Stomach (tissue), 8 donors: ENCODE measurements at regions not wholly inside any gene's neighbourhood (a gene's known extent, or its start where the extent isn't known, plus 50 kb on each side); places are given as distances from the start of the nearest gene placed in this dataset.

Experiments used
- DNase-seq, 2 donors: peaks; one replicate each; pipeline versions ENCODE4 v3.0.0 to v3.0.0-alpha.2; 2013 to 2019
- H3K27ac ChIP-seq, 5 donors: fragments of 200-600 bp in 4 of 5; sonication (generic) in 4 of 5; one replicate each; pipeline ENCODE4 v1.5.1; 2013 to 2019; ENCODE audit warnings: mild to moderate bottlenecking in 1 of 5, moderate library complexity in 1 of 5
- H3K27me3 ChIP-seq, 3 donors: fragments of 200-600 bp; sonication (generic); one replicate each; pipeline ENCODE4 v1.5.1; 2017 to 2019; ENCODE audit warnings: mixed run types in 1 of 3
- H3K36me3 ChIP-seq, 4 donors: fragments of 200-600 bp; sonication (generic); 1 replicate in 3 of 4; 2 replicates in 1 of 4; pipeline ENCODE4 v1.5.1; 2016 to 2019
- H3K4me1 ChIP-seq, 4 donors: fragments of 200-600 bp; sonication (generic); one replicate each; pipeline ENCODE4 v1.5.1; 2016 to 2019
- H3K4me3 ChIP-seq, 4 donors: fragments of 200-600 bp; sonication (generic) in 3 of 4; one replicate each; pipeline ENCODE4 v1.5.1; 2016 to 2019; ENCODE audit warnings: mild to moderate bottlenecking in 1 of 4
- H3K9me3 ChIP-seq, 4 donors: fragments of 200-600 bp; sonication (generic); one replicate each; pipeline ENCODE4 v1.5.1; 2016 to 2019
- EP300 ChIP-seq: sonication (generic); formaldehyde crosslinking; IDR thresholded peaks from one replicate; pipeline ENCODE4 v1.6.1; 2017; ENCODE audit warnings: antibody characterized with exemption
- POLR2A ChIP-seq, 4 donors: fragments of 450-650 bp; IDR thresholded peaks; one replicate each; pipeline ENCODE4 v1.6.1; 2016; ENCODE audit warnings: antibody characterized with exemption in 4 of 4, control low read depth in 2 of 4, mild to moderate bottlenecking in 1 of 4, moderate library complexity in 1 of 4
- POLR2AphosphoS5 ChIP-seq, 3 donors: sonication (generic); formaldehyde crosslinking; IDR thresholded peaks; one replicate each; pipeline ENCODE4 v1.6.1; 2016; ENCODE audit warnings: antibody characterized with exemption in 3 of 3
- WGBS, 5 donors: extraction: QIAGEN DNeasy Blood & Tissue Kit in 3 of 5; methylation state at CpG; one replicate each; pipeline versions ENCODE4 v1.1.5 to v1.1.7; 2013 to 2018; 5-methylcytosine and 5-hydroxymethylcytosine counted together
- intact Hi-C: fragments of 100-400 bp; cut with DNase I; formaldehyde crosslinking; loops from one replicate; pipeline ENCODE4 v1.15.1; 2023; ENCODE audit warnings: low total_unique reads
- TF ChIP-seq, protein P1 (sequence below), 7 experiments: fragments of 450-650 bp in 4 of 7; fragments of 200-600 bp in 3 of 7; sonication (generic) in 3 of 7; IDR thresholded peaks; one replicate each; pipeline ENCODE4 v1.5.1; 2016 to 2019; ENCODE audit warnings: antibody characterized with exemption in 7 of 7, control low read depth in 2 of 7, mild to moderate bottlenecking in 1 of 7
- donor health status: healthy with polysubstance abuse.
- donor health status: Bipolar disorder and iron deficiency.
- donor health status: healthy.

DNA sequence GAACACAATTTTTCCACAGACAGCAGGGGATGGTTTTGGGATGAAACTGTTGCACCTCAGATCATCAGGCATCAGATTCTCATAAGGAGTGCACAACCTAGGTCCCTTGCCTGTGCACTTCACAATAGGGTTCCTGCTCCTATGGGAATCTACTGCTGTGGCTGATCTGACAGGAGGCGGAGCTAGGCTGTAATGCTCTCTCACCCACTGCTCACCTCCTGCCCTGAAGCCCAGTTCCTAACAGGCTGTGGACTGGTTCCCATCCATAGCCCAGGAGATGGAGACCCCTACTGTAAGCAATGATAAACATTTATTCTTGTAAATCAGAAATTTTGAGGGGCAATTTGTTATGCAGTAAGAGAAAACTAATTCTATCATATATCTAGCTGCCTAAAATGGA is 1234.7 kb downstream of the SLITRK1 start:
- Histone ChIP-seq H3K27ac (no peak overlapping the region), H3K4me1 (no peaks in the 10 kb centered on the region), H3K27me3 (no peaks in the 10 kb centered on the region), H3K4me3 (no peak overlapping the region), H3K36me3 (no peaks in the 10 kb centered on the region), H3K9me3 (peaks cover 0 to 4% (median 0%) of the 10 kb centered on the region in 4 donors)
- WGBS, 5 donors = 75 to 100% (median 92%) methylated on average over 1 of the region's 1 CpG
- intact Hi-C loops = no loop called here
- TF ChIP-seq POLR2AphosphoS5 (IDR thresholded peaks at IDR 0.05) (no peak), POLR2A (IDR thresholded peaks at IDR 0.05) (no peak), EP300 (no peak)
- TF ChIP-seq, protein P1, sequence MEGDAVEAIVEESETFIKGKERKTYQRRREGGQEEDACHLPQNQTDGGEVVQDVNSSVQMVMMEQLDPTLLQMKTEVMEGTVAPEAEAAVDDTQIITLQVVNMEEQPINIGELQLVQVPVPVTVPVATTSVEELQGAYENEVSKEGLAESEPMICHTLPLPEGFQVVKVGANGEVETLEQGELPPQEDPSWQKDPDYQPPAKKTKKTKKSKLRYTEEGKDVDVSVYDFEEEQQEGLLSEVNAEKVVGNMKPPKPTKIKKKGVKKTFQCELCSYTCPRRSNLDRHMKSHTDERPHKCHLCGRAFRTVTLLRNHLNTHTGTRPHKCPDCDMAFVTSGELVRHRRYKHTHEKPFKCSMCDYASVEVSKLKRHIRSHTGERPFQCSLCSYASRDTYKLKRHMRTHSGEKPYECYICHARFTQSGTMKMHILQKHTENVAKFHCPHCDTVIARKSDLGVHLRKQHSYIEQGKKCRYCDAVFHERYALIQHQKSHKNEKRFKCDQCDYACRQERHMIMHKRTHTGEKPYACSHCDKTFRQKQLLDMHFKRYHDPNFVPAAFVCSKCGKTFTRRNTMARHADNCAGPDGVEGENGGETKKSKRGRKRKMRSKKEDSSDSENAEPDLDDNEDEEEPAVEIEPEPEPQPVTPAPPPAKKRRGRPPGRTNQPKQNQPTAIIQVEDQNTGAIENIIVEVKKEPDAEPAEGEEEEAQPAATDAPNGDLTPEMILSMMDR (IDR thresholded peaks at IDR 0.05) = no peak
- DNase-seq = no peak

DNA sequence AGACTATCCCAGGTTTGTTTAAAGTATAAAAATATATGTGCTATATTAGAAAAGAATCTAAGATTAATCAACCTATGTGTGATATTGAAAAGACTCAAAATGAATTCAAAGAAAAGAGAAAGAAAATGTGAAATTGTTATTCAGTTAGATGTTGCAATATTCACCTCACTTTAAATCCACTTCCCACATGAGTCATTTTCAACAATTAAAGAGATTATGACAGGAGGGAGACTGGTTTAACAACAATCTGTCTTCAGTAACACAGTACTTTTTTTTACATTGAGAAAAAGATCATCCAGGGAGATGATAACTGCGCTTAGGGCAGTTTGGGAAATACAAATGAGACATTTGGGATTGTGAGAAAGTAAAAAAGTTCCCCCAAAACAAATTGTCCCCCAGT is 1246.2 kb downstream of the SLITRK1 start:
- no peak for DNase-seq
- WGBS, 5 donors = 71 to 87% (median 84%) methylated on average over 1 of the region's 1 CpG
- Histone ChIP-seq H3K4me1 (no peaks in the 10 kb centered on the region), H3K4me3 (no peak overlapping the region), H3K9me3 (peaks cover 0 to 20% (median 4%) of the 10 kb centered on the region in 4 donors), H3K27me3 (no peaks in the 10 kb centered on the region), H3K36me3 (no peaks in the 10 kb centered on the region), H3K27ac (no peak overlapping the region)
- TF ChIP-seq EP300 (no peak), POLR2AphosphoS5 (IDR thresholded peaks at IDR 0.05) (no peak), POLR2A (IDR thresholded peaks at IDR 0.05) (no peak)
- TF ChIP-seq, protein P1 (IDR thresholded peaks at IDR 0.05) = no peak
- intact Hi-C loops = no loop called here

DNA sequence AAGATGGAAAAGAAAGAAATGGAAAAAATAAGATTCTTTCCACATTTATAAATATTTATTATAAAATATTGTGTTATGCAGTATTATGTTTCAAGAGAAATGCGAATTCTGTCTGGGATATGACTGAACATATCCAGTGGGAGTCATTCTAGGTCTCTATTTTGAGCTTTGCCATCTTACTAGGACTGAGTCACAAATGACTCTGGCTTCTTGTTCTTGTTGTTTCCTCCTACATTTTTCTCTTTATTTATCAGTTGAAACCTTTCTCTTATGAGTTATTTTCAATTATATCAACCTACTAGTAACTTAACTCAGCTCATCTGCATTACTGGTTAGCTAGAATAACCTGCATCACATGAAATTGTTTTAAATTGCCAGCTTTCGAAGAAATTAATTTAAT is 1247.3 kb downstream of the SLITRK1 start:
- WGBS, 5 donors = 54 to 82% (median 67%) methylated on average over 2 of the region's 2 CpGs
- no peak for DNase-seq
- H3K27me3 ChIP-seq = no peaks in the 10 kb centered on the region
- H3K9me3 ChIP-seq = peaks cover 0 to 20% (median 4%) of the 10 kb centered on the region in 4 donors
- H3K36me3 ChIP-seq = no peaks in the 10 kb centered on the region
- H3K27ac ChIP-seq = no peak overlapping the region
- no peaks in the 10 kb centered on the region for H3K4me1 ChIP-seq
- no peak overlapping the region for H3K4me3 ChIP-seq
- intact Hi-C loops = no loop called here
- no peak for TF ChIP-seq EP300
- TF ChIP-seq, protein P1 (IDR thresholded peaks at IDR 0.05) = no peak
- no peak for TF ChIP-seq POLR2AphosphoS5 (IDR thresholded peaks at IDR 0.05)
- TF ChIP-seq POLR2A (IDR thresholded peaks at IDR 0.05) = no peak

DNA sequence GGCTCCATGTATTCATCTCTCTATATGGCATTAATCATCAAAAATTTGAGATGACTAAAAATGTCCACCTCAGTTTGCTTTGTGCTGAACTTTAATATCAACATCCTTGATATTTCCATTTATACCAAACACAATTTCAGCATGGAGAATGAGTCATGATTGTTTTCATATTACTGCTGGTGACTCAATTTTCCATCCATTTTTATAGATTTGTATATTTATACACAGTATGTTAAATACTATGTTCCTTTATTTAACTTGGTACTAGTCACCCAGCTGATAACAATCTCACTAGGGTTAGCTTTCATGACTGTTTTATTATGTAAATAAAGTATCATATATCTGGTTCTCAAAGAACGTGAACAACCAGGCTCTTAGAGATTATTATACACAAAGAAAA is 1255.1 kb downstream of the SLITRK1 start:
- 15 to 39% (median 19%) methylated on average over 1 of the region's 1 CpG for WGBS, 5 donors
- TF ChIP-seq, protein P1 (IDR thresholded peaks at IDR 0.05) = no peak
- TF ChIP-seq POLR2AphosphoS5 (IDR thresholded peaks at IDR 0.05) = no peak
- TF ChIP-seq POLR2A (IDR thresholded peaks at IDR 0.05) = no peak
- TF ChIP-seq EP300 = no peak
- H3K27ac ChIP-seq = no peak overlapping the region
- no peaks in the 10 kb centered on the region for H3K27me3 ChIP-seq
- intact Hi-C loops = no loop called here
- no peak for DNase-seq
- H3K4me3 ChIP-seq = no peak overlapping the region
- H3K9me3 ChIP-seq = no peaks in the 10 kb centered on the region
- H3K36me3 ChIP-seq = no peaks in the 10 kb centered on the region
- H3K4me1 ChIP-seq = no peaks in the 10 kb centered on the region
